Spinal cord (tissue), 9 donors: ENCODE measurements at regions not wholly inside any gene's neighbourhood (a gene's known extent, or its start where the extent isn't known, plus 50 kb on each side); places are given as distances from the start of the nearest gene placed in this dataset.

Source experiments
- DNase-seq, 6 donors: peaks; one replicate each; pipeline versions ENCODE4 v3.0.0 to v3.0.0-alpha.2; 2013 to 2015; ENCODE audit warnings: low spot score in 6 of 6, low read depth in 4 of 6
- H3K27ac ChIP-seq: one replicate; pipeline ENCODE4 v1.5.1; 2013; ENCODE audit warnings: low read depth, low read length, control low read depth
- H3K27me3 ChIP-seq: one replicate; pipeline ENCODE4 v1.6.1; 2013; ENCODE audit warnings: low read length; ENCODE audit not compliant: control insufficient read depth, insufficient read depth
- H3K36me3 ChIP-seq: one replicate; pipeline ENCODE4 v1.6.1; 2013; ENCODE audit warnings: low read length; ENCODE audit not compliant: control insufficient read depth, insufficient read depth
- H3K4me1 ChIP-seq: one replicate; pipeline ENCODE4 v1.6.1; 2013; ENCODE audit warnings: low read length; ENCODE audit not compliant: control insufficient read depth, insufficient read depth
- H3K4me3 ChIP-seq: one replicate; pipeline ENCODE4 v1.5.1; 2013; ENCODE audit warnings: low read depth, low read length, control low read depth
- H3K9me3 ChIP-seq: one replicate; pipeline ENCODE4 v1.6.1; 2013; ENCODE audit warnings: low read length; ENCODE audit not compliant: control insufficient read depth, insufficient read depth
- WGBS: methylation state at CpG from one replicate; pipeline ENCODE4 v1.1.5; 2013; ENCODE audit warnings: missing lambda C conversion rate; ENCODE audit not compliant: insufficient coverage; 5-methylcytosine and 5-hydroxymethylcytosine counted together
- donor health status: healthy.

DNA sequence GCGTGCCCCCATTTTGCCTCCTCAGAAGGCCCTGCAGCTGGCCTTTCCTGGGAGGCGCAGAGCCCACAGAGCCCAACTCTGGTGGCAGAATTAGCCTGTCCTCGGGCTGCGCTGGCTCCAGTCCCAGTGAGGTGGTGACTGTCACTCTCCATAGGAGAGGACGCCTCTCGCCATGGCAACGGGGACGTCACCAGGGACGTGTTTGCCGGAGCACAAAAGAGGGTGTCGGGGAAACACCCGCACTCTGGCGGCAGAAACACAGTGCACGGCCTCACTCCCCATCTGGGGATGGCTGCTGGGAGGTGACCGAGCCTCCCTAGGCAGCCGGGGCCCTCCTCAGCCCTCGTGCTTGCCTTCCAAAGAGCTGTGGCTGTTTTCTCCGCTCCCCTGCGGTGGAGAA lies 50.2 kb upstream of the NCOR2 start:
- no peak overlapping the region for H3K27ac ChIP-seq

More for the DNA sequence above, 50.2 kb upstream of the NCOR2 start:
- Histone ChIP-seq H3K36me3 (no peaks in the 10 kb centered on the region), H3K4me1 (peaks cover 29% of the 10 kb centered on the region), H3K9me3 (no peaks in the 10 kb centered on the region), H3K27me3 (no peaks in the 10 kb centered on the region), H3K4me3 (no peak overlapping the region)
- DNase-seq, result peak in 4 of 6 donors; percentile 47 to 88 (median 70)
- 23% methylated on average over 19 of the region's 19 CpGs for WGBS
